ENCODE measurements at regions not wholly inside any gene's neighbourhood (a gene's known extent, or its start where the extent isn't known, plus 50 kb on each side); places are given as distances from the start of the nearest gene placed in this dataset.

GRCh38 chr9:21561502-21561901, 79.4 kb upstream of the IFNE start:
- Histone ChIP-seq H3K27ac (no peak overlapping the region), H3K36me3 (no peaks in the 10 kb centered on the region), H3K9me3 (no peaks in the 10 kb centered on the region), H3K27me3 (peaks cover 12 to 36% of the 10 kb centered on the region in 2 donors), H3K4me3 (no peak overlapping the region), H3K4me1 (peaks cover 0 to 5% of the 10 kb centered on the region in 2 donors)
- no peak for DNase-seq
- intact Hi-C loops (cut with DNase I; ENCODE audit: low total_unique reads) = no loop called here
- TF ChIP-seq, protein P1, sequence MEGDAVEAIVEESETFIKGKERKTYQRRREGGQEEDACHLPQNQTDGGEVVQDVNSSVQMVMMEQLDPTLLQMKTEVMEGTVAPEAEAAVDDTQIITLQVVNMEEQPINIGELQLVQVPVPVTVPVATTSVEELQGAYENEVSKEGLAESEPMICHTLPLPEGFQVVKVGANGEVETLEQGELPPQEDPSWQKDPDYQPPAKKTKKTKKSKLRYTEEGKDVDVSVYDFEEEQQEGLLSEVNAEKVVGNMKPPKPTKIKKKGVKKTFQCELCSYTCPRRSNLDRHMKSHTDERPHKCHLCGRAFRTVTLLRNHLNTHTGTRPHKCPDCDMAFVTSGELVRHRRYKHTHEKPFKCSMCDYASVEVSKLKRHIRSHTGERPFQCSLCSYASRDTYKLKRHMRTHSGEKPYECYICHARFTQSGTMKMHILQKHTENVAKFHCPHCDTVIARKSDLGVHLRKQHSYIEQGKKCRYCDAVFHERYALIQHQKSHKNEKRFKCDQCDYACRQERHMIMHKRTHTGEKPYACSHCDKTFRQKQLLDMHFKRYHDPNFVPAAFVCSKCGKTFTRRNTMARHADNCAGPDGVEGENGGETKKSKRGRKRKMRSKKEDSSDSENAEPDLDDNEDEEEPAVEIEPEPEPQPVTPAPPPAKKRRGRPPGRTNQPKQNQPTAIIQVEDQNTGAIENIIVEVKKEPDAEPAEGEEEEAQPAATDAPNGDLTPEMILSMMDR (IDR thresholded peaks at IDR 0.05) = no peak
- no peak for TF ChIP-seq POLR2A (IDR thresholded peaks at IDR 0.05)

GRCh38 chr9:21564175-21564574, 82.1 kb upstream of the IFNE start:
- no peak overlapping the region for H3K27ac ChIP-seq
- no peak overlapping the region for H3K4me3 ChIP-seq
- intact Hi-C loops (cut with DNase I; ENCODE audit: low total_unique reads) = no loop called here
- H3K4me1 ChIP-seq = peaks cover 0 to 4% of the 10 kb centered on the region in 2 donors
- TF ChIP-seq, protein P1 (IDR thresholded peaks at IDR 0.05) = no peak
- TF ChIP-seq POLR2A (IDR thresholded peaks at IDR 0.05) = no peak
- no peaks in the 10 kb centered on the region for H3K36me3 ChIP-seq
- no peak for DNase-seq
- H3K27me3 ChIP-seq = peaks cover 11 to 12% of the 10 kb centered on the region in 2 donors
- no peaks in the 10 kb centered on the region for H3K9me3 ChIP-seq

DNA sequence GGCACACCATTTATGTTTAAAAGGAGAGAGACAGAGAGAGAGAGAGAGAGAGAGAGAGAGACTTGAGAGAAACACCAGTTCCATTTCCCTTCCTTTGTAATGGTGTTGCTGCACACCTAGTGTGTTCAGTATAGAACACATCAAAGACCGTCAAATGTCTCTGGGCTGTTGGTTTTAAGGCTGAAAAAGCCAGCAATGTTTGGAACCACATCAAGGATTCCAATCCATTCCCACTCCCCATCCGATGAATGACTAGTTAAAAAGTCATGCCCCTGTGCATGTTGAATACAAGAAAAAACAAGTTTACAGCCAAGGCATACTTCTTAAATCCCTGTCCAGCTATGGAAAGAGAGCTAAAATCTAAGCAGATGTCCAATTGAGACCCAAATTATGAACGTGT, 83.0 kb upstream of the IFNE start:
- no peaks in the 10 kb centered on the region for H3K36me3 ChIP-seq
- H3K4me3 ChIP-seq = no peak overlapping the region
- H3K4me1 ChIP-seq = no peaks in the 10 kb centered on the region
- intact Hi-C loops (cut with DNase I; ENCODE audit: low total_unique reads) = no loop called here
- no peak for TF ChIP-seq POLR2A (IDR thresholded peaks at IDR 0.05)
- TF ChIP-seq, protein P1 (IDR thresholded peaks at IDR 0.05) = no peak
- no peak for DNase-seq
- peaks cover 6 to 9% of the 10 kb centered on the region in 2 donors for H3K27me3 ChIP-seq
- no peaks in the 10 kb centered on the region for H3K9me3 ChIP-seq
- H3K27ac ChIP-seq = no peak overlapping the region

- no peaks in the 10 kb centered on the region for H3K36me3 ChIP-seq
- TF ChIP-seq POLR2A (IDR thresholded peaks at IDR 0.05) = no peak
- TF ChIP-seq, protein P1 (IDR thresholded peaks at IDR 0.05) = no peak
- no peaks in the 10 kb centered on the region for H3K4me1 ChIP-seq
- H3K27me3 ChIP-seq = peaks cover 0 to 5% of the 10 kb centered on the region in 2 donors
- H3K9me3 ChIP-seq = no peaks in the 10 kb centered on the region
- H3K27ac ChIP-seq = no peak overlapping the region
- no peak overlapping the region for H3K4me3 ChIP-seq
- intact Hi-C loops (cut with DNase I; ENCODE audit: low total_unique reads) = no loop called here
- DNase-seq = no peak
Measured at GRCh38 chr9:21567926-21568325, 85.8 kb upstream of the IFNE start.

- Histone ChIP-seq H3K27me3 (no peaks in the 10 kb centered on the region), H3K27ac (no peak overlapping the region), H3K4me1 (no peaks in the 10 kb centered on the region), H3K9me3 (no peaks in the 10 kb centered on the region), H3K4me3 (no peak overlapping the region), H3K36me3 (no peaks in the 10 kb centered on the region)
- intact Hi-C loops (cut with DNase I; ENCODE audit: low total_unique reads) = no loop called here
- no peak for DNase-seq
- no peak for TF ChIP-seq POLR2A (IDR thresholded peaks at IDR 0.05)
- TF ChIP-seq, protein P1 (IDR thresholded peaks at IDR 0.05) = no peak
Measured at GRCh38 chr9:21568484-21568883, 86.4 kb upstream of the IFNE start.

Measured in uterus (tissue), 3 donors.